Brain microvascular endothelial cell (primary cell): ENCODE measurements at regions not wholly inside any gene's neighbourhood (a gene's known extent, or its start where the extent isn't known, plus 50 kb on each side); places are given as distances from the start of the nearest gene placed in this dataset.

Experiments
- DNase-seq: peaks from one replicate; pipeline ENCODE4 v3.0.0-alpha.2; 2020
- H3K27ac ChIP-seq: fragments of 250-450 bp; sonication (Bioruptor Pico); 2 replicates; pipeline ENCODE4 v1.5.1; 2020; ENCODE audit warnings: mild to moderate bottlenecking, moderate library complexity
- H3K27me3 ChIP-seq: fragments of 250-450 bp; sonication (Bioruptor Pico); replicated peaks from 2 replicates; pipeline ENCODE4 v1.5.1; 2020; ENCODE audit warnings: mild to moderate bottlenecking
- H3K36me3 ChIP-seq: fragments of 250-450 bp; sonication (Bioruptor Pico); replicated peaks from 2 replicates; pipeline ENCODE4 v1.5.1; 2020; ENCODE audit warnings: mild to moderate bottlenecking
- H3K4me3 ChIP-seq: 2 replicates; pipeline ENCODE4 v1.5.1; 2011; ENCODE audit warnings: low read depth, mild to moderate bottlenecking, control low read depth, low read length, moderate library complexity
- in situ Hi-C: cut with HindIII; loops from 2 replicates; pipeline ENCODE4 v1.10.0; 2017; ENCODE audit warnings: low sequenced_read_pairs, low pct_ligation_motif_present
- TF ChIP-seq, protein P1 (sequence below): IDR thresholded peaks from 2 replicates; pipeline ENCODE4 v1.5.1; 2011; ENCODE audit warnings: low read depth, mild to moderate bottlenecking, moderate library complexity, low read length, control low read depth, inconsistent platforms; ENCODE audit errors: missing control alignments

DNA sequence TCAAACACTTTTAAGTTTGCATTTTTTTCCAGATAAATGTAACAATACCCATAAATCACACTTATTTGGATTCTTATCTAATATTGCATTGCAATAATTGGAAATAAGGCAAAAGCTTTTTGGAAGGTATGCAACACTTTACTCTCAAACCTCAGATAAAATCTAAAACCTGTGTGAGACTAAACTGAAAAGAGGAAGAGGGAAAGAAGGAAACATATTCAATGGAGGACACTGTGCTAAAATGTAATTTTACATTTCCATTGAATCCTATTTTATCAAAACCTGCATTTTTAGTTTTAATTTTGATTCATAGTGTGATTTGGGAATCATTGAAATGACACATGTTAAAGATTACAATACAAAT lies 99.4 kb downstream of the HPGD start:
- Histone ChIP-seq H3K27ac (no peak overlapping the region), H3K36me3 (no peaks in the 10 kb centered on the region), H3K4me3 (no peak overlapping the region), H3K27me3 (no peaks in the 10 kb centered on the region)
- DNase-seq, result no peak
- in situ Hi-C loops, result no loop called here
- TF ChIP-seq, protein P1, sequence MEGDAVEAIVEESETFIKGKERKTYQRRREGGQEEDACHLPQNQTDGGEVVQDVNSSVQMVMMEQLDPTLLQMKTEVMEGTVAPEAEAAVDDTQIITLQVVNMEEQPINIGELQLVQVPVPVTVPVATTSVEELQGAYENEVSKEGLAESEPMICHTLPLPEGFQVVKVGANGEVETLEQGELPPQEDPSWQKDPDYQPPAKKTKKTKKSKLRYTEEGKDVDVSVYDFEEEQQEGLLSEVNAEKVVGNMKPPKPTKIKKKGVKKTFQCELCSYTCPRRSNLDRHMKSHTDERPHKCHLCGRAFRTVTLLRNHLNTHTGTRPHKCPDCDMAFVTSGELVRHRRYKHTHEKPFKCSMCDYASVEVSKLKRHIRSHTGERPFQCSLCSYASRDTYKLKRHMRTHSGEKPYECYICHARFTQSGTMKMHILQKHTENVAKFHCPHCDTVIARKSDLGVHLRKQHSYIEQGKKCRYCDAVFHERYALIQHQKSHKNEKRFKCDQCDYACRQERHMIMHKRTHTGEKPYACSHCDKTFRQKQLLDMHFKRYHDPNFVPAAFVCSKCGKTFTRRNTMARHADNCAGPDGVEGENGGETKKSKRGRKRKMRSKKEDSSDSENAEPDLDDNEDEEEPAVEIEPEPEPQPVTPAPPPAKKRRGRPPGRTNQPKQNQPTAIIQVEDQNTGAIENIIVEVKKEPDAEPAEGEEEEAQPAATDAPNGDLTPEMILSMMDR, result no peak

DNA sequence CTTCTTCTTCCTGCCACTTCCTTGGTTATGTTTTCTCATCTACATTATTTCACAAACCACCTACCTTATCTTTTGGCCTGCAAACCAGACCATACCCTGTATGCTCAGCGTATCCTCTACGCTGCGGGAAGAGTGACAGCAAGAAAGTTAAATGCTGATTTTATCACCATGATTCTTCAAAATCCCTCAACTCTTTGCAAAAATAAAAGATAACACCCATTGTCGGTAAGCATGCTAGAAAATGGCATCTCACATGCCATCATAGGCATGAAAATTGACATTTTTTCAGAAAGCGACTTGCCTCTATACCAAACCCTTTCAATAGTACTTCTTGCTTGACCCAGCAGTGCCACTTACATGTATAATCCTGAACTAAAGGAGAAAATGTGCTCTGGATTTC lies 102.0 kb downstream of the HPGD start:
- no peak overlapping the region for H3K27ac ChIP-seq
- H3K27me3 ChIP-seq, result no peaks in the 10 kb centered on the region
- DNase-seq, result no peak
- TF ChIP-seq, protein P1, result no peak
- in situ Hi-C loops, result no loop called here
- H3K36me3 ChIP-seq, result no peaks in the 10 kb centered on the region
- H3K4me3 ChIP-seq, result no peak overlapping the region

DNA sequence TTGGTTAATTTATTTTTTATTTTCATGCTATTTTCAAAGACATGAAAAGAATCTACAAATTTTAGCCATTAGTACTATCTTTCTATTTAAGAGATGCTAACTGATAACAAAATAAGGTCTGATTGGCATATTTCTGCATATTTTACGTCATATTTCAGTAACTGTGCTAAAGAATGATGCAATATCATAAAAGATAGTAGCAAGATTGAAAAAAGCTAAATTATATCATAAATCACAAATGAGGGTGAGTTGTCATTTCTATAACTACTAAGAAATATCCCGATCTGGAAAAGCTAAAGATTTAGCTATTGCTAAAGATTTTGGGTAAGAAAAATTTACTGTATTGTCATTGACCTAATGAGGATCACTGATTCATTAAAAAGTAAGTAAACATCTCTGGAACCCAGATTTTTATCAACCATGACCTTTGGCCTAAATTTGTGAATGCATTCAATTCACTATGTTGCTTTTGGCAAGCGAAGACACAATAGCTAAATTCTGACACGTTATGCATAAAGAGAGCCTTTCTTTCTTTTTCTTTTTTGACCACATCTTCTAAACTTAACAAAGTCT lies 103.6 kb downstream of the HPGD start:
- Histone ChIP-seq H3K27me3 (no peaks in the 10 kb centered on the region), H3K27ac (no peak overlapping the region), H3K36me3 (no peaks in the 10 kb centered on the region), H3K4me3 (no peak overlapping the region)
- DNase-seq, result no peak
- TF ChIP-seq, protein P1, result no peak
- in situ Hi-C loops, result no loop called here

DNA sequence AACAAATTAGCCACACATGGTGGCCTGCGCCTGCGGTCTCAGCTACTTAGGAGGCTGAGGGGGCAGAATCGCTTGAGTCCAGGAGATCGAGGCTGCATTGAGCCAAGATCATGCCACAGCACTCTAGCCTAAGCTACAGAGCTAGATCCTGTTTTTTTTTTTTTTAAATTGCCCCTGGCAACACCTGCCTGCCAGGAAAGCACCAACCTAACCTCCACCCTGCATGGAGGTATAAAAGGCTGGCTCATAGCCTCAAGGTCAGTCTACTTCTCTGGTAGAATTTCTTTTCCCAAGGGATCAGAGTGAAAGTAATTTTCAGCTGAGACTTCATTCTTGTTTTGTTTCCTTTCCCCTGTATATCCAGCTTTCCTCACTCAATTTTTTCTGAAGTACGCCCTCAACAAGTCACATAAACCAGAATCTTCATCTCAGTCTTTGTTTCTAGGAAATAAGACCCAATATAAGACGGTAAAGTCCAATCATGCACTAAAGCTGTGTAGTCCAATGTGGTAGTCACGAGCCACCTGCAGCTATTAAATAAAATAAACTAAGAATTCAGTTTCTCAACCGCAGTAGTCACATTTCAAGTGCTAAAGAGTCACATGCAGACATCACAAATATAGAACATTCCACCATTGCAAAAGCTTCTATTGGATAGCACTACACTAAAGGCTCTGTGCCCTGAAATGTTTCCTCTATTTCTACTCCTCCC lies 113.3 kb downstream of the HPGD start:
- in situ Hi-C loops, result no loop called here
- Histone ChIP-seq H3K27me3 (no peaks in the 10 kb centered on the region), H3K27ac (no peak overlapping the region), H3K4me3 (no peak overlapping the region), H3K36me3 (no peaks in the 10 kb centered on the region)
- TF ChIP-seq, protein P1, result no peak
- DNase-seq, result no peak

DNA sequence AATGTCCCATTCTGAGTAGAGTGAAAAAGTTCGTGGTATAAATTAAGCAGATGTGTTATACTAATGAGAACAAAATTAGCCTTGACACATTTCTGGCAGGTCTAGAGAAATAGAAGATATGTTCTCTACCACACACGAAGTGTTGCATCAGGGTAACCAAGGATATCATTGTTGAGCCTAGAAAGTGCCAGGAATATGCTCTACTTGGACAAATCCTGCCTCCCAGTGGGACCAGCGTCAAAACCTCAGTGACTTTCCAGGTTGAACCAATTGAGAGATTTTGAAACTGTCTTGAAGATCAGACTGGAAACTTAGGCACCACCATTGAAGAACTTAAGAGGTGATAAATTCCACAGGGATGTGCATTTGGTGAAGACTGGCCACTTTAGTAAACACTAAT lies 115.9 kb downstream of the HPGD start:
- no peak overlapping the region for H3K27ac ChIP-seq
- H3K27me3 ChIP-seq, result no peaks in the 10 kb centered on the region
- no peak for DNase-seq
- H3K36me3 ChIP-seq, result no peaks in the 10 kb centered on the region
- TF ChIP-seq, protein P1, result no peak
- no peak overlapping the region for H3K4me3 ChIP-seq
- in situ Hi-C loops, result no loop called here

DNA sequence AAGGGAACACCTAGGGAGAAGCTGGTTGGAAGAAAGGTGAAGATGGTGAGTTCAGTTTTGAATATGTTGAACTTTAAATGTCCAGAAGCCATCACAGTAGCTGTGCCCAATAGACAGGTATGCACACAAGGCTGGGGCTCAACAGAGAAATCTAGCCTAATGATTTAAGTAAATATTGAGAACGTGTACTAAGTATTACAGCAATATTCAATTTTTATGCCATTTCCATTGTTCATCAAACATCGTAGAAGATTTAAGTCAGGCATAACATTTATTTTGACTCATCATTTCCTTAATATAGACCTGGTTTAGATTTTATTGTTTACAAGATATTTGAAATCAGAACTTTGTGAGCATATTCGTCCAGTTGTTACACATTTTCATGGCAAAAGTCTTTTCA lies 116.4 kb downstream of the HPGD start:
- Histone ChIP-seq H3K36me3 (no peaks in the 10 kb centered on the region), H3K27me3 (no peaks in the 10 kb centered on the region), H3K4me3 (no peak overlapping the region), H3K27ac (no peak overlapping the region)
- TF ChIP-seq, protein P1, result no peak
- in situ Hi-C loops, result no loop called here
- DNase-seq, result no peak
